K562 (cell line): ENCODE measurements at regions not wholly inside any gene's neighbourhood (a gene's known extent, or its start where the extent isn't known, plus 50 kb on each side); places are given as distances from the start of the nearest gene placed in this dataset.

Source experiments
- ATAC-seq: fragments of 200-7000 bp; cut with Tn5 transposase; 3 replicates; pipeline ENCODE4 v1.9.1; 2020; ENCODE audit warnings: moderate library complexity
- BruUV-seq: library from RNA; stranded (reverse); fragments of 400-500 nt; replicated peaks from 2 replicates; lab custom pipeline; 2021; lab: Mats Ljungman, UMichigan
- CTCF ChIA-PET: fragments of 300-600 bp; formaldehyde crosslinking; extraction: SDS; loops from one replicate; lab custom pipeline; 2021; ENCODE audit warnings: low intra/inter-chr PET ratio; lab: Yijun Ruan, JAX
- POLR2A ChIA-PET: fragments of 300-600, 350-650 bp; sonication (Branson Sonifier 250); formaldehyde crosslinking; extraction: SDS; loops from one replicate; lab custom pipeline; 2021; ENCODE audit warnings: antibody characterized with exemption, inconsistent platforms; lab: Yijun Ruan, JAX
- DNase-seq, 4 experiments: peaks; one replicate each; pipeline versions ENCODE4 v3.0.0 to v3.0.0-alpha.2; 2011 to 2018; ENCODE audit warnings: low spot score in 3 of 4, mixed read lengths in 3 of 4; ENCODE audit errors: extremely low read depth in 1 of 4
- FAIRE-seq: peaks from 2 replicates; lab custom pipeline; 2011; peaks lifted over from hg19 to GRCh38; lab: Jason Lieb, UNC
- H2AFZ ChIP-seq: 2 replicates; pipeline ENCODE4 v1.6.0; 2011; ENCODE audit warnings: low read depth, low read length, control low read depth, inconsistent platforms
- H3K27ac ChIP-seq: fragments of 200-600 bp; 3 replicates; pipeline ENCODE4 v1.8.0; 2011; ENCODE audit warnings: low read depth, mild to moderate bottlenecking, control low read depth, inconsistent platforms, low read length, moderate library complexity, mixed read lengths; ENCODE audit errors: extremely low read depth
- H3K27me3 ChIP-seq, 2 experiments: fragments of 300-600 bp in 1 of 2; 2 replicates in 1 of 2; 3 replicates in 1 of 2; pipeline versions ENCODE4 v1.6.0 to v1.8.0; 2011; ENCODE audit warnings: inconsistent platforms in 2 of 2, low read length in 2 of 2, mild to moderate bottlenecking in 1 of 2, mixed read lengths in 1 of 2, moderate library complexity in 1 of 2; ENCODE audit not compliant: control insufficient read depth in 2 of 2, insufficient read depth in 2 of 2
- H3K36me3 ChIP-seq: fragments of 300-600 bp; 3 replicates; pipeline ENCODE4 v1.8.0; 2011; ENCODE audit warnings: mild to moderate bottlenecking, low read length, inconsistent platforms; ENCODE audit not compliant: control insufficient read depth, insufficient read depth
- H3K4me1 ChIP-seq, 2 experiments: fragments of 200-600 bp in 1 of 2; replicated peaks in 1 of 2; 2 replicates in 1 of 2; 3 replicates in 1 of 2; pipeline versions ENCODE4 v1.5.1 to v1.8.0; 2011; ENCODE audit warnings: inconsistent platforms in 2 of 2, low read length in 2 of 2, mild to moderate bottlenecking in 1 of 2, mixed read lengths in 1 of 2, moderate library complexity in 1 of 2; ENCODE audit not compliant: control insufficient read depth in 2 of 2, insufficient read depth in 2 of 2
- H3K4me2 ChIP-seq: 2 replicates; pipeline ENCODE4 v1.6.1; 2011; ENCODE audit warnings: low read length, control low read depth, inconsistent platforms, mixed read lengths; ENCODE audit not compliant: insufficient read depth
- H3K4me3 ChIP-seq: fragments of 200-600 bp; sonication (generic), shearing (Covaris generic); 2 replicates; pipeline ENCODE4 v1.5.1; 2016; ENCODE audit warnings: control low read depth, inconsistent platforms
- H3K79me2 ChIP-seq: fragments of 200-600 bp; 3 replicates; pipeline ENCODE4 v1.8.0; 2011; ENCODE audit warnings: low read length, inconsistent platforms; ENCODE audit not compliant: control insufficient read depth, insufficient read depth
- H3K9ac ChIP-seq, 2 experiments: 2 replicates each; pipeline versions ENCODE4 v1.6.0 to v1.6.1; 2011; ENCODE audit warnings: low read depth in 2 of 2, low read length in 2 of 2, control low read depth in 1 of 2, inconsistent platforms in 1 of 2, mild to moderate bottlenecking in 1 of 2, mixed read lengths in 1 of 2; ENCODE audit not compliant: insufficient read depth in 1 of 2
- H3K9me1 ChIP-seq: one replicate; pipeline ENCODE4 v1.6.0; 2011; ENCODE audit warnings: inconsistent platforms, mild to moderate bottlenecking, low read length, moderate library complexity; ENCODE audit not compliant: control insufficient read depth, insufficient read depth
- H3K9me3 ChIP-seq: replicated peaks from 2 replicates; pipeline ENCODE4 v1.5.1; 2011; ENCODE audit warnings: low read depth, low read length, inconsistent platforms; ENCODE audit not compliant: control insufficient read depth, insufficient read depth
- H4K20me1 ChIP-seq: replicated peaks from 2 replicates; pipeline ENCODE4 v1.6.1; 2011; ENCODE audit warnings: low read length, inconsistent platforms, mixed read lengths; ENCODE audit not compliant: control insufficient read depth, insufficient read depth
- E2F4 ChIP-seq: sonication (generic); formaldehyde crosslinking; IDR thresholded peaks from 2 replicates; pipeline ENCODE4 v1.8.0; 2022; ENCODE audit warnings: mild to moderate bottlenecking, low read depth, missing genetic modification reagents
- ESRRB ChIP-seq: fragments of 250-450 bp; sonication (Bioruptor Pico); IDR thresholded peaks from 2 replicates; pipeline ENCODE4 v1.5.0; 2020; ENCODE audit warnings: mild to moderate bottlenecking, moderate library complexity, borderline replicate concordance
- ETS1 ChIP-seq: conservative IDR thresholded peaks from 2 replicates; pipeline ENCODE4 v1.6.1; 2011; ENCODE audit warnings: low read depth, mild to moderate bottlenecking, low read length; ENCODE audit not compliant: control insufficient read depth
- HCFC1 ChIP-seq: IDR thresholded peaks from 2 replicates; pipeline ENCODE4 v1.6.1; 2012; ENCODE audit warnings: low read depth, low read length, improper control_type of control experiment
- L3MBTL2 ChIP-seq: fragments of 450-650 bp; IDR thresholded peaks from 2 replicates; pipeline ENCODE4 v1.6.1; 2016; ENCODE audit warnings: mild to moderate bottlenecking, moderate library complexity
- MITF ChIP-seq: IDR thresholded peaks from 2 replicates; pipeline ENCODE4 v1.6.1; 2014; ENCODE audit warnings: antibody characterized with exemption
- NCOR1 ChIP-seq: fragments of 450-650 bp; IDR thresholded peaks from 2 replicates; pipeline ENCODE4 v1.6.1; 2016; ENCODE audit warnings: mild to moderate bottlenecking, moderate library complexity
- NUFIP1 ChIP-seq: fragments of 450-650 bp; IDR thresholded peaks from 2 replicates; pipeline ENCODE4 v1.6.1; 2018; ENCODE audit not compliant: partially characterized antibody
- PRDM10 ChIP-seq: fragments of 450-650 bp; IDR thresholded peaks from 2 replicates; pipeline ENCODE4 v1.6.1; 2018; ENCODE audit not compliant: partially characterized antibody
- PREB ChIP-seq: sonication (generic); formaldehyde crosslinking; IDR thresholded peaks from 2 replicates; pipeline ENCODE4 v1.8.1; 2023; ENCODE audit warnings: mild to moderate bottlenecking, missing genetic modification reagents
- PRPF4 ChIP-seq: fragments of 200-400 bp; formaldehyde crosslinking; IDR thresholded peaks from one replicate; pipeline ENCODE4 v1.6.1; 2017; ENCODE audit warnings: low read length, low read depth, mild to moderate bottlenecking; ENCODE audit not compliant: insufficient read depth, poor library complexity, severe bottlenecking
- SREBF2 ChIP-seq: sonication (generic); formaldehyde crosslinking; IDR thresholded peaks from 2 replicates; pipeline ENCODE4 v1.4.0; 2020; ENCODE audit warnings: mild to moderate bottlenecking, missing genetic modification reagents
- ZNF146 ChIP-seq: IDR thresholded peaks from one replicate; pipeline ENCODE4 v1.6.1; 2018; ENCODE audit warnings: missing compliant biosample characterization; ENCODE audit not compliant: unreplicated experiment
- ZNF431 ChIP-seq: sonication (generic); formaldehyde crosslinking; IDR thresholded peaks from 2 replicates; pipeline ENCODE4 v1.8.0; 2022; ENCODE audit warnings: mild to moderate bottlenecking, missing genetic modification reagents
- WGBS: fragments of 100-300 bp; shearing (Covaris generic); methylation state at CpG from one replicate; pipeline ENCODE4 v1.1.6; 2016; ENCODE audit warnings: low coverage, mixed read lengths; ENCODE audit not compliant: insufficient coverage; ENCODE audit errors: missing lambda C conversion rate; 5-methylcytosine and 5-hydroxymethylcytosine counted together
- in situ Hi-C: fragments of 300-500 bp; cut with MboI; formaldehyde crosslinking; loops from 4 replicates; pipeline ENCODE4 v1.15.0; 2018; ENCODE audit warnings: inconsistent platforms, mixed read lengths
- intact Hi-C: fragments of 100-400 bp; cut with micrococcal nuclease; formaldehyde crosslinking; loops from 2 replicates; pipeline ENCODE4 v1.14.2; 2022

GRCh38 chr5:106906199-106906598 is 764.5 kb downstream of the EFNA5 start:
- ATAC-seq (no peak), DNase-seq (no peak), FAIRE-seq (no peak)
- Histone ChIP-seq H3K4me1 (no peaks in the 10 kb centered on the region), H4K20me1 (no peaks in the 10 kb centered on the region), H3K79me2 (no peaks in the 10 kb centered on the region), H3K27me3 (no peaks in the 10 kb centered on the region), H3K4me3 (no peak overlapping the region), H3K9me1 (no peaks in the 10 kb centered on the region), H3K9ac (no peak overlapping the region), H3K4me2 (no peak overlapping the region), H2AFZ (no peak overlapping the region), H3K9me3 (no peaks in the 10 kb centered on the region), H3K27ac (no peak overlapping the region), H3K36me3 (no peaks in the 10 kb centered on the region)
- no TSS peak for BruUV-seq
- 5% methylated on average over 2 of the region's 2 CpGs for WGBS
- in situ Hi-C loops (no loop called here), intact Hi-C loops (no loop called here)
- ChIA-PET POLR2A (no interaction called here), CTCF (no interaction called here)
- TF ChIP-seq NUFIP1 (no peak), SREBF2 (CRISPR knock-in tag) (no peak), ZNF146 (CRISPR knock-in tag) (no peak), PREB (CRISPR knock-in tag) (no peak), MITF (no peak), ZNF431 (CRISPR knock-in tag) (no peak), HCFC1 (no peak), PRDM10 (no peak), NCOR1 (no peak), ETS1 (no peak), E2F4 (CRISPR knock-in tag) (no peak), ESRRB (CRISPR knock-in tag) (no peak), L3MBTL2 (no peak), PRPF4 (no peak)
